GM13976 (cell line): ENCODE measurements at regions not wholly inside any gene's neighbourhood (a gene's known extent, or its start where the extent isn't known, plus 50 kb on each side); places are given as distances from the start of the nearest gene placed in this dataset.
"Not testable (repeated sequence)": the region's sequence is repeated elsewhere in the genome, so short reads cannot be mapped to it uniquely, and the experiment has no call there.

Source experiments
- DNase-seq: peaks from one replicate; pipeline ENCODE4 v3.0.0; 2012; ENCODE audit warnings: low spot score
- in situ Hi-C: fragments of 300-500 bp; cut with MboI; formaldehyde crosslinking; loops from one replicate; pipeline ENCODE4 v1.12.0; 2022; ENCODE audit warnings: low sequenced_read_pairs, mixed read lengths, inconsistent platforms; ENCODE audit not compliant: unreplicated experiment
- TF ChIP-seq, protein P1 (sequence below): IDR thresholded peaks from 2 replicates; pipeline ENCODE4 v1.5.1; 2012; ENCODE audit warnings: borderline replicate concordance, mild to moderate bottlenecking; ENCODE audit not compliant: insufficient read depth; ENCODE audit errors: extremely low read depth, missing control alignments, control extremely low read depth

DNA sequence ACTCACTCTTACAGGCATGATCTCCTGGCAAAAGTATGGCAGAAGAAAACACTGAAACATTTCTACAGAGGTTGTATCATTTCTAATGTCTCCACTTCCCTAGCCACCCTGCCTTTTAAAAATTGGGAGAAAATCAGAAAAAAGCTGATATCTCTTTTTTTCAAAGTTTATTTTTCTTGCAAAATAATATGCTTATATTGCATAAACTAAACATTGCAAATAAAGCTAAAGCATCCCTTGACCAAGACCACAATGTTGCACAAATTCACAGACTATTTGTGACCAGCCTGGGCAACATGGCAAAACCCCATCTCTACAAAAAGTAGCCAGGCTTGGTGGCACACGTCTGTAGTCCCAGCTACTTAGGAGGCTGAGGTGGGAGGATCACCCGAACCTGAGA lies 183.3 kb upstream of the ELAVL2 start:
- no peak for DNase-seq
- TF ChIP-seq, protein P1, sequence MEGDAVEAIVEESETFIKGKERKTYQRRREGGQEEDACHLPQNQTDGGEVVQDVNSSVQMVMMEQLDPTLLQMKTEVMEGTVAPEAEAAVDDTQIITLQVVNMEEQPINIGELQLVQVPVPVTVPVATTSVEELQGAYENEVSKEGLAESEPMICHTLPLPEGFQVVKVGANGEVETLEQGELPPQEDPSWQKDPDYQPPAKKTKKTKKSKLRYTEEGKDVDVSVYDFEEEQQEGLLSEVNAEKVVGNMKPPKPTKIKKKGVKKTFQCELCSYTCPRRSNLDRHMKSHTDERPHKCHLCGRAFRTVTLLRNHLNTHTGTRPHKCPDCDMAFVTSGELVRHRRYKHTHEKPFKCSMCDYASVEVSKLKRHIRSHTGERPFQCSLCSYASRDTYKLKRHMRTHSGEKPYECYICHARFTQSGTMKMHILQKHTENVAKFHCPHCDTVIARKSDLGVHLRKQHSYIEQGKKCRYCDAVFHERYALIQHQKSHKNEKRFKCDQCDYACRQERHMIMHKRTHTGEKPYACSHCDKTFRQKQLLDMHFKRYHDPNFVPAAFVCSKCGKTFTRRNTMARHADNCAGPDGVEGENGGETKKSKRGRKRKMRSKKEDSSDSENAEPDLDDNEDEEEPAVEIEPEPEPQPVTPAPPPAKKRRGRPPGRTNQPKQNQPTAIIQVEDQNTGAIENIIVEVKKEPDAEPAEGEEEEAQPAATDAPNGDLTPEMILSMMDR, result no peak
- in situ Hi-C loops, result no loop called here

DNA sequence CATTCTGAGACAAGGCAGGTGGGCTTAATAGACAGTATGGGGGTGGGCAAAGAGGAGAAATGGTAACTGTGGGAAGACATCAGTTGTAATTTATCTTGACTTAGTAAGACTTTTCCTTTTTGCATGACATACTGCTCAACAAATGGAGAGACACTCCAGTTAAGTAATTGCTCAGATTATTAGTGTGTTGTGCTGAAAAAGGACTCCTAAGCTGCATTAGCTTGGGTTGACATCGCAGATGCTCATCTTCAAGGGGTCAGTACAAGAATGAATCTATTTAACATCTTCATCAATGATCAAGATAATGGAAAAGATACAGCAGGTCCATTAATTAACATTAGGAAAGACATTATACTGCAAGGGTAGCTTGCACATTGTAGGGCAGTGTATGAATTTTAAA lies 181.1 kb upstream of the ELAVL2 start:
- TF ChIP-seq, protein P1, result no peak
- no peak for DNase-seq
- in situ Hi-C loops, result no loop called here

DNA sequence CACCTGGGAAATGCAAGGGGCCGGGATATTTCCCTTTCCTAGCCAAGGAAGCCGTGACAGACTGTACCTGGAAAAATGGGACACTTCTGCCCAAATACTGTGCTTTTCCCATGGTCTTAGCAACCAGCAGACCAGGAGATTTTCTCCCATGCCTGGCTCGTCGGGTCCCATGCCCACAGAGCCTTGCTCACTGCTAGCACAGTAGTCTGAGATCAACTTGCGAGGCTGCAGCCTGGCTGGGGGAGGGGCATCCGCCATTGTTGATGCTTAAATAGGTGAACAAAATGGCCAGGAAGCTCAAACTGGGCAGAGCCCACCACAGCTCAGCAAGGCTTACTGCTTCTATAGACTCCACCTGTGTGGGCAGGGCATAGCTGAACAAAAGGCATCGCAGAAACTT lies 165.8 kb upstream of the ELAVL2 start:
- DNase-seq, in situ Hi-C loops: not testable (repeated sequence)

DNA sequence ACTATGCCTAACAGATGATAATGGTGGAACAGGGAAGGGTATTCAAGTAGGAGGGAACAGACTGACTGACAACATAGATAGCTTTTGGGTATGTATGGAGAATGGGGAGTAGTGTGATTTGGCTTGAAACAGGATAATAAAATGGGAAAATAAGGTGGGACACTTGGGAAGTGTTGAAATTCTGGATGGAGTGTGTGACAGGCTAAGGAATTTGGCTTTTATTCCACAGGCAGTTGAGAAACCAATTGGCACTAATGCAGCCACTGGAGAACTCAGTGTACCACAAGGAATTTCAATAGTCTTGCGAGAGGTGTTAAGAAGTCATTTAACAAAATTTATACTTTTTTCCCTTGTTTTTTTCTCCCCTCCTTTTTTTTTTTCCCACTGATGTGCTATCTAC lies 153.5 kb upstream of the ELAVL2 start:
- no peak for DNase-seq
- TF ChIP-seq, protein P1, result no peak
- in situ Hi-C loops, result no loop called here

DNA sequence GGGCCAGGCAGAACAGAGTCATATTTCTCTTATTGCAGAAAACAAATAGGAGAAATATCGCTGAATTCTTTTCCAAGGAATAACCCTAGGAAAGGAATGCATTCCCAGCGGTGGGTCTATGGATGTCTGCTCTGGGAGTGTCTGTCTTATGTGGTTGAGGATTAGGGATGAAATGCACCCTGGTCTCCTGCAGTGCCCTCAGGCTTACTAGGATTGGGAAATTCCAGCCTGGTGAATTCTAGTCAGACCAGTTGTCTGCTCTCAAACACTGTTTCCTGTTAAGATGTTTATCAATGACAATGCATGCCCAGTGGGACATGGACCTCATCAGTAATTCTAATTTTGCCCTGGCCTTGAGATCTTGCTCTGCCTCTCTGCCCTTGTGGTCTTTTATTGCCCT lies 136.1 kb upstream of the ELAVL2 start:
- in situ Hi-C loops, result no loop called here
- no peak for DNase-seq
- TF ChIP-seq, protein P1, result no peak

DNA sequence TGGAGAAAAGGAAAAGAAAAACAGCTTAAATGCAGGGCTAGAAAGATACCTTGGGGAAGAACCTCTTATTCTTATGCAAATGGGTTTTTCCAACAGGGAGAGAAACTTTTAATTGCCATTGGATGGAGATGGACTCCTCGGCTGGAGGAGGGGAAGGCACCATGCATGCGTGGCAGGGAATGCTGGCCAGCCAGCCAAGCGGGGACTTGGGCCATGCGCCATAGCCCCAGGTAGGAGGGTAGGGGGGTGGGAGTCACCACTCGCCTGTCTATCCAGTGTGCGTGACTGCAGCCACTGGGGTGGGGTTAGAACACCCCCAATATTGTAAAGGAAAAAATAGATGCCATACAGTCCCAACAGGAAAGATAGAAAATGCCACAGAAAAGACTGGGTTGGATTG lies 119.9 kb upstream of the ELAVL2 start:
- TF ChIP-seq, protein P1, result no peak
- in situ Hi-C loops, result no loop called here

DNA sequence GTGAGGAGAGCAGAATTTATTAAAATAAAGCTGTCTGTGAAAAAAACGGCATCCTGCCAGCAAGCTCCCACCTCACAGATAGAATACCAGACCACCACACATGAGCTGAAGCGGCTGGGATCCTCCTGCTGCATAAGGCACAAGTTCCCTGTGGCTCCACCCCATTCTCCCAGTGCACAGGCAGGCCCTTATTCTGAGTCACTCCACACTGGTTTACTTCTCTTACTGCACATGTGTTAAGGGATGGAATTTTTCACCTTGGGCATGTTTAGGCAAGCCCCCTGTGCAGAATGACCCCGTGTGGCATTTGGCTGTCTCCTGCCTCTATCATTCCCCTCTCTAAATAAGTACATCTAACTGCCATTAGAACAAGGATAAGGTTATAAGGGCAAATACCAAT lies 115.0 kb upstream of the ELAVL2 start:
- TF ChIP-seq, protein P1, result no peak
- DNase-seq, result no peak
- in situ Hi-C loops, result no loop called here

More for the DNA sequence above, 119.9 kb upstream of the ELAVL2 start:
- no peak for DNase-seq
